SK-N-MC (cell line): ENCODE measurements at regions not wholly inside any gene's neighbourhood (a gene's known extent, or its start where the extent isn't known, plus 50 kb on each side); places are given as distances from the start of the nearest gene placed in this dataset.

Source experiments
- EZH2 ChIP-seq: fragments of 200-600 bp; sonication (generic); IDR thresholded peaks from one replicate; pipeline ENCODE4 v1.6.1; 2017; ENCODE audit warnings: antibody characterized with exemption
- FOXP2 ChIP-seq: optimal IDR thresholded peaks from 2 replicates; pipeline ENCODE3; 2011; ENCODE audit warnings: mild to moderate bottlenecking, moderate library complexity; ENCODE audit not compliant: insufficient read depth; ENCODE audit errors: extremely low read length, control extremely low read depth
- POLR2AphosphoS5 ChIP-seq: IDR thresholded peaks from 2 replicates; pipeline ENCODE4 v1.6.1; 2012; ENCODE audit warnings: mild to moderate bottlenecking, low read depth, low read length, borderline replicate concordance

GRCh38 chr14:87264796-87265195, 728.2 kb downstream of the GALC start:
- no peak for TF ChIP-seq POLR2AphosphoS5
- TF ChIP-seq EZH2: no peak
- TF ChIP-seq FOXP2: no peak
